ENCODE measurements at regions not wholly inside any gene's neighbourhood (a gene's known extent, or its start where the extent isn't known, plus 50 kb on each side); places are given as distances from the start of the nearest gene placed in this dataset.

GRCh38 chr5:6909901-6910300 is 196.7 kb downstream of the TENT4A start:
- Histone ChIP-seq H3K9me3 (no peaks in the 10 kb centered on the region), H3K27ac (no peak overlapping the region), H3K4me1 (no peaks in the 10 kb centered on the region), H3K36me3 (no peaks in the 10 kb centered on the region), H3K4me3 (replicated peaks in 1 of 3) (no peak overlapping the region), H3K27me3 (no peaks in the 10 kb centered on the region)
- DNase-seq, result no peak
- 73 to 85% methylated on average over 4 of the region's 4 CpGs for WGBS, 2 donors
- no peak for TF ChIP-seq CTCF (IDR thresholded peaks at IDR 0.05)
- TF ChIP-seq POLR2A (IDR thresholded peaks at IDR 0.05), result no peak
- intact Hi-C loops (cut with DNase I), result no loop called here

GRCh38 chr5:6910950-6911349 is 197.7 kb downstream of the TENT4A start:
- H3K36me3 ChIP-seq, result no peaks in the 10 kb centered on the region
- TF ChIP-seq CTCF (IDR thresholded peaks at IDR 0.05) (no peak), POLR2A (IDR thresholded peaks at IDR 0.05) (no peak)
- H3K27ac ChIP-seq, result no peak overlapping the region
- H3K9me3 ChIP-seq, result no peaks in the 10 kb centered on the region
- H3K4me3 ChIP-seq (replicated peaks in 1 of 3), result no peak overlapping the region
- H3K4me1 ChIP-seq, result no peaks in the 10 kb centered on the region
- no peaks in the 10 kb centered on the region for H3K27me3 ChIP-seq
- intact Hi-C loops (cut with DNase I), result no loop called here
- 82 to 85% methylated on average over 3 of the region's 3 CpGs for WGBS, 2 donors
- DNase-seq, result no peak

GRCh38 chr5:6914347-6914746 is 201.1 kb downstream of the TENT4A start:
- H3K27ac ChIP-seq, result no peak overlapping the region
- intact Hi-C loops (cut with DNase I), result no loop called here
- H3K4me1 ChIP-seq, result no peaks in the 10 kb centered on the region
- no peak for DNase-seq
- H3K27me3 ChIP-seq, result no peaks in the 10 kb centered on the region
- no peaks in the 10 kb centered on the region for H3K36me3 ChIP-seq
- WGBS, 2 donors, result 90 to 93% methylated on average over 2 of the region's 2 CpGs
- H3K4me3 ChIP-seq (replicated peaks in 1 of 3), result no peak overlapping the region
- TF ChIP-seq POLR2A (IDR thresholded peaks at IDR 0.05) (no peak), CTCF (IDR thresholded peaks at IDR 0.05) (no peak)
- no peaks in the 10 kb centered on the region for H3K9me3 ChIP-seq

GRCh38 chr5:6915574-6915973 is 202.3 kb downstream of the TENT4A start:
- Histone ChIP-seq H3K4me1 (no peaks in the 10 kb centered on the region), H3K27ac (no peak overlapping the region), H3K4me3 (replicated peaks in 1 of 3) (no peak overlapping the region), H3K27me3 (no peaks in the 10 kb centered on the region), H3K36me3 (no peaks in the 10 kb centered on the region), H3K9me3 (no peaks in the 10 kb centered on the region)
- TF ChIP-seq CTCF (IDR thresholded peaks at IDR 0.05), result no peak
- no peak for TF ChIP-seq POLR2A (IDR thresholded peaks at IDR 0.05)
- no peak for DNase-seq
- 82 to 84% methylated on average over 3 of the region's 3 CpGs for WGBS, 2 donors
- intact Hi-C loops (cut with DNase I), result no loop called here

GRCh38 chr5:6918255-6918654 is 205.0 kb downstream of the TENT4A start:
- no peak overlapping the region for H3K27ac ChIP-seq
- intact Hi-C loops (cut with DNase I), result no loop called here
- 86 to 87% methylated on average over 5 of the region's 5 CpGs for WGBS, 2 donors
- DNase-seq, result no peak
- H3K9me3 ChIP-seq, result no peaks in the 10 kb centered on the region
- no peak overlapping the region for H3K4me3 ChIP-seq (replicated peaks in 1 of 3)
- no peaks in the 10 kb centered on the region for H3K36me3 ChIP-seq
- no peaks in the 10 kb centered on the region for H3K27me3 ChIP-seq
- TF ChIP-seq CTCF (IDR thresholded peaks at IDR 0.05), result no peak
- no peak for TF ChIP-seq POLR2A (IDR thresholded peaks at IDR 0.05)
- H3K4me1 ChIP-seq, result no peaks in the 10 kb centered on the region
